ENCODE measurements at regions not wholly inside any gene's neighbourhood (a gene's known extent, or its start where the extent isn't known, plus 50 kb on each side); places are given as distances from the start of the nearest gene placed in this dataset.

- TF ChIP-seq CTCF (conservative IDR thresholded peaks at IDR 0.05; ENCODE audit: low read length) (no peak), EZH2phosphoT487 (IDR thresholded peaks at IDR 0.05; ENCODE audit: borderline replicate concordance, low read depth, low read length) (no peak)
Observed at GRCh38 chr12:62103748-62104147, 156.5 kb upstream of the USP15 start.

Data from OCI-LY7 (cell line).